ENCODE measurements at regions not wholly inside any gene's neighbourhood (a gene's known extent, or its start where the extent isn't known, plus 50 kb on each side); places are given as distances from the start of the nearest gene placed in this dataset.

DNA sequence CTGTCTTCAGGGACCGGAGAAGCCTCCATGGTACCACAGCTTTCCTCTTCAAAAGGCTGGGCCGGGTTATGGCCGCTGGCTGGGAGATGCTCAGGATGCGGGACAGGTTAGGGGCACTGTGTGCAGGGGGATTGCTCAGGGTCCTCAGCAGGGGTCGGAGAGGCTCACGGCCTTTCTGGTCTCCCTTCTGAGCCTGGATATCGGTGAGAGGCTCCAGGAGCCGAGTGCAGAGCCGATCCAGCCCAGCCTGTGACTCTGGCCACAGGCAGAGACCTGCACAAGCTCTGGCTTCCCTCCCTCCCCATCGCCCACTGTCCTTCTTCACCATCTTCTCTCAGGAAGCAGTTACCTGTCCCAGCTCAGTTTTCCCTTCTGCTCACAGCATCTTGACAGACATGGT lies 306.0 kb downstream of the ZNF536 start:
- WGBS, 2 donors (ENCODE audit: low coverage in 1 of 2) = 91 to 100% methylated on average over 2 to 10 of the region's 10 CpGs
- no peak overlapping the region for H3K27ac ChIP-seq
- TF ChIP-seq, protein P1, sequence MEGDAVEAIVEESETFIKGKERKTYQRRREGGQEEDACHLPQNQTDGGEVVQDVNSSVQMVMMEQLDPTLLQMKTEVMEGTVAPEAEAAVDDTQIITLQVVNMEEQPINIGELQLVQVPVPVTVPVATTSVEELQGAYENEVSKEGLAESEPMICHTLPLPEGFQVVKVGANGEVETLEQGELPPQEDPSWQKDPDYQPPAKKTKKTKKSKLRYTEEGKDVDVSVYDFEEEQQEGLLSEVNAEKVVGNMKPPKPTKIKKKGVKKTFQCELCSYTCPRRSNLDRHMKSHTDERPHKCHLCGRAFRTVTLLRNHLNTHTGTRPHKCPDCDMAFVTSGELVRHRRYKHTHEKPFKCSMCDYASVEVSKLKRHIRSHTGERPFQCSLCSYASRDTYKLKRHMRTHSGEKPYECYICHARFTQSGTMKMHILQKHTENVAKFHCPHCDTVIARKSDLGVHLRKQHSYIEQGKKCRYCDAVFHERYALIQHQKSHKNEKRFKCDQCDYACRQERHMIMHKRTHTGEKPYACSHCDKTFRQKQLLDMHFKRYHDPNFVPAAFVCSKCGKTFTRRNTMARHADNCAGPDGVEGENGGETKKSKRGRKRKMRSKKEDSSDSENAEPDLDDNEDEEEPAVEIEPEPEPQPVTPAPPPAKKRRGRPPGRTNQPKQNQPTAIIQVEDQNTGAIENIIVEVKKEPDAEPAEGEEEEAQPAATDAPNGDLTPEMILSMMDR (IDR thresholded peaks at IDR 0.05) = no peak
- no peak for TF ChIP-seq POLR2AphosphoS5 (IDR thresholded peaks at IDR 0.05)
- no peak for TF ChIP-seq EP300 (IDR thresholded peaks at IDR 0.05)
- no peak for TF ChIP-seq POLR2A (IDR thresholded peaks at IDR 0.05)
- H3K4me3 ChIP-seq = no peak overlapping the region
- no peaks in the 10 kb centered on the region for H3K9me3 ChIP-seq
- peaks cover 30% of the 10 kb centered on the region for H3K27me3 ChIP-seq
- H3K4me1 ChIP-seq = peaks cover 0 to 10% (median 0%) of the 10 kb centered on the region in 3 donors
- ATAC-seq = no peak
- no peaks in the 10 kb centered on the region for H3K36me3 ChIP-seq

GRCh38 chr19:30677702-30678101 lies 305.5 kb downstream of the ZNF536 start:
- H3K27me3 ChIP-seq = peaks cover 30% of the 10 kb centered on the region
- H3K4me1 ChIP-seq = peaks cover 0 to 5% (median 0%) of the 10 kb centered on the region in 3 donors
- ATAC-seq = no peak
- no peaks in the 10 kb centered on the region for H3K9me3 ChIP-seq
- H3K4me3 ChIP-seq = no peak overlapping the region
- no peak overlapping the region for H3K27ac ChIP-seq
- H3K36me3 ChIP-seq = no peaks in the 10 kb centered on the region
- TF ChIP-seq POLR2A (IDR thresholded peaks at IDR 0.05) (no peak), POLR2AphosphoS5 (IDR thresholded peaks at IDR 0.05) (no peak), EP300 (IDR thresholded peaks at IDR 0.05) (no peak)
- TF ChIP-seq, protein P1 (IDR thresholded peaks at IDR 0.05) = no peak
- WGBS, 2 donors (ENCODE audit: low coverage in 1 of 2) = 85% methylated on average over 5 of the region's 6 CpGs; no CpG with 5 or more reads in 1 of the 2 donors

GRCh38 chr19:30676990-30677679 lies 305.0 kb downstream of the ZNF536 start:
- Histone ChIP-seq H3K9me3 (no peaks in the 10 kb centered on the region), H3K4me1 (no peaks in the 10 kb centered on the region), H3K27ac (no peak overlapping the region), H3K4me3 (no peak overlapping the region), H3K27me3 (peaks cover 30% of the 10 kb centered on the region), H3K36me3 (no peaks in the 10 kb centered on the region)
- 77 to 85% methylated on average over 3 to 5 of the region's 8 CpGs for WGBS, 2 donors (ENCODE audit: low coverage in 1 of 2)
- TF ChIP-seq EP300 (IDR thresholded peaks at IDR 0.05) (no peak), POLR2AphosphoS5 (IDR thresholded peaks at IDR 0.05) (no peak), POLR2A (IDR thresholded peaks at IDR 0.05) (no peak)
- TF ChIP-seq, protein P1 (IDR thresholded peaks at IDR 0.05) = no peak
- ATAC-seq = no peak

DNA sequence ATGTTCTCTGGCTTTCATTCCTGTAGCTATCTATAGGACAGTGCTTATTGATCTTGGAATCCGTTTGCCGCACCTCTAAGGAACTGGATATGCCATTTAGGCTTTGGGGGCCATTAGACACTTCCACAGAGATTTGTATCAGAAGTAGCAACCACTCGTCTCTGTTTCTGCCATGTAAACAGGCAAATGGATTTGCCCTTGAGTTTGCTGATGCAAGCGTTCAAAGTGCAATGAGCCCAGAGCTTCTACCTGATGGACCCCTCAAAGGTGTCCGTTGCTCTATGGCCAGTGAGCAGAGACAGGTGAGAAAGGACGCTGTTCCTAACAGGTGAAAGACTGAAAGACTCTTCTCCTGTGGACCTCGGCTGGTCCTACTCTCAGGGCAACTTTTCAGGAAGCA lies 302.9 kb downstream of the ZNF536 start:
- ATAC-seq = no peak
- Histone ChIP-seq H3K27ac (no peak overlapping the region), H3K27me3 (peaks cover 25% of the 10 kb centered on the region), H3K4me3 (no peak overlapping the region), H3K4me1 (peaks cover 0 to 15% (median 0%) of the 10 kb centered on the region in 3 donors), H3K9me3 (no peaks in the 10 kb centered on the region), H3K36me3 (no peaks in the 10 kb centered on the region)
- TF ChIP-seq POLR2AphosphoS5 (IDR thresholded peaks at IDR 0.05) (no peak), POLR2A (IDR thresholded peaks at IDR 0.05) (no peak), EP300 (IDR thresholded peaks at IDR 0.05) (no peak)
- TF ChIP-seq, protein P1 (IDR thresholded peaks at IDR 0.05) = no peak
- 77 to 100% methylated on average over 1 to 6 of the region's 7 CpGs for WGBS, 2 donors (ENCODE audit: low coverage in 1 of 2)

- Histone ChIP-seq H3K27ac (no peak overlapping the region), H3K4me3 (no peak overlapping the region), H3K27me3 (peaks cover 29% of the 10 kb centered on the region), H3K4me1 (peaks cover 0 to 20% (median 0%) of the 10 kb centered on the region in 3 donors), H3K36me3 (no peaks in the 10 kb centered on the region), H3K9me3 (no peaks in the 10 kb centered on the region)
- ATAC-seq = no peak
- 80% methylated on average over 1 of the region's 6 CpGs for WGBS, 2 donors (ENCODE audit: low coverage in 1 of 2)
- TF ChIP-seq, protein P1 (IDR thresholded peaks at IDR 0.05) = no peak
- TF ChIP-seq POLR2AphosphoS5 (IDR thresholded peaks at IDR 0.05) = no peak
- no peak for TF ChIP-seq POLR2A (IDR thresholded peaks at IDR 0.05)
- TF ChIP-seq EP300 (IDR thresholded peaks at IDR 0.05) = no peak
Measured at GRCh38 chr19:30674656-30675055, 302.5 kb downstream of the ZNF536 start.

All from gastroesophageal sphincter (tissue), 4 donors.